Mesodermal cell (in vitro differentiated cells): ENCODE measurements at regions not wholly inside any gene's neighbourhood (a gene's known extent, or its start where the extent isn't known, plus 50 kb on each side); places are given as distances from the start of the nearest gene placed in this dataset.
"Not testable (repeated sequence)": the region's sequence is repeated elsewhere in the genome, so short reads cannot be mapped to it uniquely, and the experiment has no call there.

Experiments used
- H3K27ac ChIP-seq: 2 replicates; pipeline ENCODE4 v1.7.0; 2013; ENCODE audit warnings: mild to moderate bottlenecking, low read depth, low read length, moderate library complexity; ENCODE audit not compliant: severe bottlenecking
- H3K36me3 ChIP-seq: 2 replicates; pipeline ENCODE4 v1.7.1; 2013; ENCODE audit warnings: mild to moderate bottlenecking, low read length, moderate library complexity; ENCODE audit not compliant: control insufficient read depth, insufficient read depth
- H3K4me1 ChIP-seq: one replicate; pipeline ENCODE4 v1.7.1; 2013; ENCODE audit warnings: mild to moderate bottlenecking, low read length; ENCODE audit not compliant: insufficient read depth, control insufficient read depth, poor library complexity, severe bottlenecking
- H3K4me3 ChIP-seq: 2 replicates; pipeline ENCODE4 v1.7.0; 2013; ENCODE audit warnings: low read length, control low read depth, mild to moderate bottlenecking; ENCODE audit not compliant: insufficient read depth, poor library complexity, severe bottlenecking; ENCODE audit errors: extremely low read depth
- H3K9me3 ChIP-seq: 2 replicates; pipeline ENCODE4 v1.7.1; 2013; ENCODE audit warnings: mild to moderate bottlenecking, low read length, moderate library complexity; ENCODE audit not compliant: control insufficient read depth
- WGBS, 2 experiments: methylation state at CpG; one replicate each; pipeline ENCODE4 v1.1.5; 2013; ENCODE audit warnings: missing lambda C conversion rate in 2 of 2; ENCODE audit not compliant: insufficient coverage in 2 of 2; 5-methylcytosine and 5-hydroxymethylcytosine counted together

DNA sequence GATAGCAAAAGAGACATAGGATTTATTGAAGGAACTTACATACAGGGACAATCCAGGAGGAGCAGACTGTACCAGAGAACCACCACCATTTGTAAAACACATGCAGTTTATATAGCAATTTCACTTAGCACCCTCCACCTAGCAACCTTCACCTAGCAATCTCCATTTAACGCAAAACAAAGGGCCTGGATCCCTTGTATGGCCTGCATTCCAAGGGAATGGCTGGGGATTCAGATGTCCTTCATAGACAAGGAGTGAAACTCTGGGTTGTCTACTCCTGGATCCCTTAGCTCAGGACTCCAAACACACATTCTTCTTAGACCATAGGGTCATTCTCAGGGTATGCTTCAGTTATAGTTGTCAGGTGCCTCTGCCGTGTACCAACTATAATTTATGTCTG, 1324.9 kb downstream of the HACE1 start:
- WGBS, 2 experiments, result 80 to 100% methylated on average over 1 of the region's 2 CpGs
- Histone ChIP-seq H3K4me3 (no peak overlapping the region), H3K36me3 (no peaks in the 10 kb centered on the region), H3K27ac (no peak overlapping the region), H3K9me3 (no peaks in the 10 kb centered on the region), H3K4me1 (no peaks in the 10 kb centered on the region)

DNA sequence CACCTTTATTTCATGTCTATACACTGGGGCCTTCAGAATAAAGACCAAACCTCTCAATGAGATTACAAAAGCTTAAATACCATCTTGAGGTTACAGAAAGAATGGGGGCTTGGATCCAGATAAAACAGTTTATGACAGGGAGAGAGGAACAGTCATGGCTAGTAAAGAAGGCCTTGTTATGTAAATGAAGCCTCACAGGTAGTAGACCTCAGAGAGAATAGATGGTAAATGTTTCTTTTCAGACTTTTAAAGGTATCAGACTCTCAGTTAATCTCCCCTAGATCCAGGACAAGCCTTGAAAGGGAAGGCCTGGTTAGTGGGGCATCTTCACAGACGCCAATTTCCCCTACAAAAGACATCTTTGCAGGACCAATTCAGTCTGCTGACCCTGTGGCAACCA, 1325.6 kb downstream of the HACE1 start:
- no peaks in the 10 kb centered on the region for H3K9me3 ChIP-seq
- H3K36me3 ChIP-seq, result no peaks in the 10 kb centered on the region
- no CpG with 5 or more reads among the region's 1 CpG for WGBS, 2 experiments
- no peak overlapping the region for H3K27ac ChIP-seq
- no peak overlapping the region for H3K4me3 ChIP-seq
- H3K4me1 ChIP-seq, result no peaks in the 10 kb centered on the region

DNA sequence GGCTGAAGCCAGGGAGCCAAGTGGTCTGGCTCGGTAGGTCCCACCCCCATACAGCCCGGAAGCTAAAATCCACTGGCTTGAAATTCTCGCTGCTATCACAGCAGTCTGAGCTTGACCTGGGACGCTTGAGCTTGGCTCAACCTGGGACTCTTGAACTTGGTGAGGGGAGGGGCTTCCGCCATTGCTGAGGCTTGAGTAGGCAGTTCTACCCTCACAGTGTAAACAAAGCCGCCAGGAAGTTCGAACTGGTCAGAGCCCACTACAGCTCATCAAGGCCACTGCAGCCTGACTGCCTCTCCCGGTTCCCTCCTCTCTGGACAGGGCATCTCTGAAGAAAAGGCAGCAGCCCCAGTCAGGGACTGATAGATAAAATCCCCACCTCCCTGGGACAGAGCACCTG, 1337.7 kb downstream of the HACE1 start:
- WGBS, 2 experiments, result 80 to 100% methylated on average over 4 to 7 of the region's 8 CpGs
- no peaks in the 10 kb centered on the region for H3K36me3 ChIP-seq

DNA sequence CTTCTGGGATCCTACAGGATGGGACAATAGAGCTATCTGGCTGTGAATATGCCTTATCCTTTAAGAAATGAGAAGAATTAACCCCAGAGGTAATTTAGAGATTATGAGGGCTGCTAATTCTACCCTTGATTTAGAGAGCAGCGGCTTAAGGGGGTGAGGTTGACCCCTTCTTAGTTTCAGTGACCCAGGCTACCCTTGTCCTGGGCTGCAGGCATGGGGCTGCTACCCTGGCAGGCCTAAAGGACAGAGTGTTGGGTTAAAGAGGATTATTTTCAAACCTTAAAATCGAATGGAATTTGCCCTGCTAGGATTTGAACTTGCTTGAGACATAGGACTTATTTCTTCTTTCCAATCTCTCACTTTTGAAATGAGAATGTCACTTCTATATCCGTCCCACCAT, 1343.4 kb downstream of the HACE1 start:
- no peaks in the 10 kb centered on the region for H3K9me3 ChIP-seq
- no peak overlapping the region for H3K27ac ChIP-seq
- WGBS, 2 experiments, result 80% methylated on average over 1 of the region's 3 CpGs; no CpG with 5 or more reads in 1 of the 2 experiments
- H3K4me3 ChIP-seq, result no peak overlapping the region
- no peaks in the 10 kb centered on the region for H3K4me1 ChIP-seq
- H3K36me3 ChIP-seq, result no peaks in the 10 kb centered on the region

More for the DNA sequence above, 1337.7 kb downstream of the HACE1 start:
- Histone ChIP-seq H3K27ac (no peak overlapping the region), H3K4me1 (no peaks in the 10 kb centered on the region), H3K4me3 (no peak overlapping the region), H3K9me3 (no peaks in the 10 kb centered on the region)

DNA sequence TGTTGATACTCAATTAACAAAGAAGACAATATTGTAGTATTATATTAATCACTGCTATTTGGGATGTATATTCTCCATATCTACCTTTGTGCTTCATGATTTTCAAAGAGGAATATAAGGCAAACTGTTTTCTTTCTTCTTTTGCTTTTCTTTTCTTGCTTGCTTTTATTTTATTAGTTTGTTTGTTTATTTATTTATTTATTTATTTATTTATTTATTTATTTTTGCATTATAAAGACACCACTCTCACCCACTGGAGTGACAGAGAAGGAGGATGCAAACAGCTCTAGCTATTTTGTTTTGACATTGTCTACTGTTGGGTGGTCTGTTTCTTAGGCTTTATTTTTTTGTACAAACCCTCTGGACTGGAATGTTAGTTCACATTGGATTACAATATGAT, 1352.7 kb downstream of the HACE1 start:
- Histone ChIP-seq H3K9me3 (no peaks in the 10 kb centered on the region), H3K4me1 (no peaks in the 10 kb centered on the region), H3K27ac (no peak overlapping the region), H3K36me3 (no peaks in the 10 kb centered on the region), H3K4me3 (no peak overlapping the region)

DNA sequence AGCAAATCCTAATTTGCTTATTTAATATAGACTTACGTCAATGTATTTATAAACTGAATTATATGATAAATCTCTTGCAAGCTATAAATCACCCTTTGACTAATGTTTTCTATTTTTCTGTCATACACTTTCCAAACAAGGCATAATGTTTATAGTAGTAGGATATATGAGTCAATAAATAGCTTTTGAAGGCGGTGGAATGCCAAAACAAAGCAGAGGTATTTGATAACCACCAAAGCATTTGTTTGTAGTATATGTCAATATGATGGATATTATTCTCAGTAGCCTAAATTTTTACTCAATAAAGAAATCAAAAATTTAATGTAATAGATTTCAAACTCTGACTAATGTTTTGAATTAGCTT, 1354.6 kb downstream of the HACE1 start:
- no CpG with 5 or more reads among the region's 2 CpGs for WGBS, 2 experiments
- H3K9me3 ChIP-seq, result no peaks in the 10 kb centered on the region
- H3K36me3 ChIP-seq, result no peaks in the 10 kb centered on the region
- H3K27ac ChIP-seq, result no peak overlapping the region
- H3K4me1 ChIP-seq, result no peaks in the 10 kb centered on the region
- no peak overlapping the region for H3K4me3 ChIP-seq

DNA sequence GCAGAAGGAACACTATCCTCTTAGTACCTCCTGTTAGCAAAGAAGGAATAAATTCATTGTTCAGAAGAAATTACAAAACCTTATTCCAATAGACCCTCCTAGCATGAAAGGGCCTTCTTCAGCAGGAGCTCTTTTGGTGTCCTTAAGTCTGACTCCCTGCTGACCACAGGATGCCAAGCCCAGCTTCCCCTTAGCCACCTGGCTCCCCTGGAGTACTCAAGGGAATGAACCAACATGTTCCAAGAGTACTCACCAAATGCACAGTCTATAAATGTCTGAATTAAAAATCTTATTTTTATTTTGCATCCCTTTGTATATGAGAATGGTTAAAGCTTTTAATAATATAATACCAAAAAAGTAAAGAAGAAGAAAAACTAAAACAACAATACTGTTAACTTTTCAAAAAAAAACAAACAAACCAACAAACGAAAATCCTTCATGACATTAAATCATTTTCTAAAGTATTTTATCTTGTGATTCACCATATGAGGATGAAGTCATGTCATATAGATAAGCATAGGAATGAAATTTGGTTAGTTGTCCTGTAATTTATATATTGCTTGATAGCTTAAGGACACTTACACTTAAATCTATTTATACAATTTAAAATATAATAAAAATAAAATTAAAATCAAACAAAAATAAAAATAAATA, 1355.1 kb downstream of the HACE1 start:
- no peaks in the 10 kb centered on the region for H3K9me3 ChIP-seq

DNA sequence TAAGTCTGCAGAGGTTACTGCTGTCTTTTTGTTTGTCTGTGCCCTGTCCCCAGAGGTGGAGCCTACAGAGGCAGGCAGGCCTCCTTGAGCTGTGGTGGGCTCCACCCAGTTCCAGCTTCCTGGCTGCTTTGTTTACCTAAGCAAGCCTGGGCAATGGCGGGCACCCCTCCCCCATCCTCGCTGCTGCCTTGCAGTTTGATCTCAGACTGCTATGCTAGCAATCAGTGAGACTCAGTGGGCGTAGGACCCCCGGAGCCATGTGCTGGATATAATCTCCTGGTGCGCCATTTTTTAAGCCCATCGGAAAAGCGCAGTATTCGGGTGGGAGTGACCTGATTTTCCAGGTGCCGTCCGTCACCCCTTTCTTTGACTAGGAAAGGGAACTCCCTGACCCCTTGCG, 1363.1 kb downstream of the HACE1 start:
- not testable (repeated sequence) for H3K36me3 ChIP-seq, H3K27ac ChIP-seq, H3K9me3 ChIP-seq, H3K4me3 ChIP-seq, H3K4me1 ChIP-seq
- 80 to 91% methylated on average over 5 to 7 of the region's 11 CpGs for WGBS, 2 experiments

More for the DNA sequence above, 1355.1 kb downstream of the HACE1 start:
- WGBS, 2 experiments, result no CpG with 5 or more reads among the region's 1 CpG
- Histone ChIP-seq H3K4me1 (no peaks in the 10 kb centered on the region), H3K27ac (no peak overlapping the region), H3K36me3 (no peaks in the 10 kb centered on the region), H3K4me3 (no peak overlapping the region)

DNA sequence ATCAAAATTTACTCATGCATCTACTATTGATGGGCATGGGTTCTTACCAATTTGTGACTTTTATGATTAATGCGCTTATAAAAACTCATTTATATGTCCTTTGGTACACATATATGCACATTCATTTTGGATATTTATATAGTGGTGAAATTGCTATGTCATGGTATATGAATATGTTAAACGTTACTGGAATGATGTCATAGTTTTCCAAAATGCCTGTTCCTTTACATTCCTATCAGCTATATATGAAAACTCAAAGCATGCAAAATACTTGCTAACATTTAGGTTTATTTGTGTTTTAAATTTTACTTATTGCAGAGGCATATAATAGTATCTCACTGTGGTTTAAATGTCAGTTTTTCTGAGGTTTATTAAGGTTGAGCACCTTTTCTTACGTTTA, 1403.1 kb downstream of the HACE1 start:
- no peak overlapping the region for H3K4me3 ChIP-seq
- no peaks in the 10 kb centered on the region for H3K9me3 ChIP-seq
- H3K36me3 ChIP-seq, result no peaks in the 10 kb centered on the region
- H3K27ac ChIP-seq, result no peak overlapping the region
- H3K4me1 ChIP-seq, result no peaks in the 10 kb centered on the region
- WGBS, 2 experiments, result no CpG with 5 or more reads among the region's 3 CpGs

DNA sequence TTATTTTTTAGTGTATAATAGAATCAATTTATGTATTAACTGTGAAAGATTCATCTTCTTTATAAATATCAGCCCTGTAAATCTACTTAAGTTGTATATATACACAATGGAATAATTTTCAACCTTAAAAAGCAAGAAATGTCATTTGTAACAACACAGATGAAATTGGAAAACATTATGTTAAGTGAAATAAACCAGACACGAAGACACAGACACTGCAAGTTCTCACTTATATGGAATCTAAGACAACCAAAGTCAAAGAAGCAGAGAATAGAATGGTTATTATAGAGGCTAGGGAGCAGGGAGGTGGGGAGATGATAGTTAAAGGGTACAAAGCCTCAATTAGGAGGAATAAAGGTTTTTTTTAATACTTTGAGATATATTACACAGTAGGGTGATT, 1404.4 kb downstream of the HACE1 start:
- Histone ChIP-seq H3K4me1 (no peaks in the 10 kb centered on the region), H3K4me3 (no peak overlapping the region), H3K36me3 (no peaks in the 10 kb centered on the region), H3K27ac (no peak overlapping the region), H3K9me3 (no peaks in the 10 kb centered on the region)
- WGBS, 2 experiments, result no CpG with 5 or more reads among the region's 1 CpG

DNA sequence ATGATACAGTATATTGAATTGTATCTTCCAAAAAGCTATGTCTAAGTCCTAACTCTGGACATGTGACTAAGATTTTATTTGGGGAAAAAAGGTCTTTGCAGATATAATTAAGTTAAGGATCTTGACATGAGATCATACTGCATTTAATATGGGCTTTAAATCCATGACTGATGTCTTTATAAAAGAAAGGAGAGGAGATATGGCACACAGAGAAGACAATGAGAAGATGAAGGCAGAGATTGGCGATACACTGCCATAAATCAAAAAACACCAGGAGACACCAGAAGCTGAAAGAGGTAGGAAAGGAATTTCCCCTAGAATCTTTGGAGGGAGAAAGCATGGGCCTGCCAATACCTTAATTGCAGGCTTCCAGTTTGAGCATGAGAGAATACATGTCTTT, 1450.2 kb downstream of the HACE1 start:
- H3K27ac ChIP-seq, result no peak overlapping the region
- H3K9me3 ChIP-seq, result no peaks in the 10 kb centered on the region
- WGBS, 2 experiments, result no CpG with 5 or more reads among the region's 1 CpG
- no peaks in the 10 kb centered on the region for H3K36me3 ChIP-seq
- H3K4me3 ChIP-seq, result no peak overlapping the region
- no peaks in the 10 kb centered on the region for H3K4me1 ChIP-seq
